ENCODE measurements at regions not wholly inside any gene's neighbourhood (a gene's known extent, or its start where the extent isn't known, plus 50 kb on each side); places are given as distances from the start of the nearest gene placed in this dataset.

DNA sequence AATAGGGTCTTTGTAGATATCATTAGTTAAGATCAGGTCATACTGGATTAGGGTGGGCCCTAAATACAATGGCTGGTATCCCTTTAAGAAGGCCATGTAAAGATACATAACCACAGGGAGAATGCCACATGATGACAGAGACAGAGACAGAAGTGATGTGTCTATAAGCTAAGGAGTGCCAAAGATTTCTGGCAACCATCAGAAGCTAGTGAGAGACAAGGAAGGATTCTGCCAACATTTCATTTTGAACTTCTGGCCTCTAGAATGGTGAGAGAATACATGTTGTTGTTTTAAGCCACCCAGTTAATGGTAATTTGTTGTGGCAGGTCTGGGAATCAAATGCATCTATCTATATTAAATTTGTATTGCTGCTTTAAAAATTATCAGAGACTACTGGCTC lies 185.5 kb upstream of the CYRIA start:
- ATAC-seq, result no peak
- H3K36me3 Mint-ChIP-seq (ENCODE audit: low read depth), result no peaks in the 10 kb centered on the region
- no peaks in the 10 kb centered on the region for H3K36me3 ChIP-seq (ENCODE audit: insufficient read depth)
- H3K27me3 Mint-ChIP-seq (ENCODE audit: insufficient read depth, low read depth, poor library complexity), result no peaks in the 10 kb centered on the region
- DNase-seq (ENCODE audit: low spot score), result no peak
- no peak overlapping the region for H3K4me2 ChIP-seq
- H3K27me3 ChIP-seq (ENCODE audit: insufficient read depth), result no peaks in the 10 kb centered on the region
- no peaks in the 10 kb centered on the region for H3F3A ChIP-seq (replicated peaks; ENCODE audit: low read depth)
- no peak overlapping the region for H3K4me3 ChIP-seq
- no peak overlapping the region for H3K4me3 Mint-ChIP-seq
- no peaks in the 10 kb centered on the region for H3K4me1 Mint-ChIP-seq
- peaks cover 5% of the 10 kb centered on the region; the same call in 1 of the 2 replicates for H3K9me2 ChIP-seq (ENCODE audit: insufficient read depth)
- H3K27ac ChIP-seq (ENCODE audit: low read depth), result no peak overlapping the region
- TF ChIP-seq, protein P1, sequence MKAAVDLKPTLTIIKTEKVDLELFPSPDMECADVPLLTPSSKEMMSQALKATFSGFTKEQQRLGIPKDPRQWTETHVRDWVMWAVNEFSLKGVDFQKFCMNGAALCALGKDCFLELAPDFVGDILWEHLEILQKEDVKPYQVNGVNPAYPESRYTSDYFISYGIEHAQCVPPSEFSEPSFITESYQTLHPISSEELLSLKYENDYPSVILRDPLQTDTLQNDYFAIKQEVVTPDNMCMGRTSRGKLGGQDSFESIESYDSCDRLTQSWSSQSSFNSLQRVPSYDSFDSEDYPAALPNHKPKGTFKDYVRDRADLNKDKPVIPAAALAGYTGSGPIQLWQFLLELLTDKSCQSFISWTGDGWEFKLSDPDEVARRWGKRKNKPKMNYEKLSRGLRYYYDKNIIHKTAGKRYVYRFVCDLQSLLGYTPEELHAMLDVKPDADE (IDR thresholded peaks at IDR 0.05), result no peak
- no peak for TF ChIP-seq CREB1 (CRISPR knock-in tag; IDR thresholded peaks at IDR 0.05; ENCODE audit: low read depth)
- TF ChIP-seq ZNF462 (CRISPR knock-in tag; IDR thresholded peaks at IDR 0.05), result no peak
- H3K27ac Mint-ChIP-seq, result no peak overlapping the region
- H3K79me2 ChIP-seq (replicated peaks; ENCODE audit: insufficient read depth), result no peaks in the 10 kb centered on the region
- no peaks in the 10 kb centered on the region for H4K20me1 ChIP-seq (replicated peaks; ENCODE audit: insufficient read depth)
- no peaks in the 10 kb centered on the region for H3K4me1 ChIP-seq (ENCODE audit: insufficient read depth)
- H3K9me3 Mint-ChIP-seq, result no peaks in the 10 kb centered on the region
- no peak overlapping the region for H2AFZ ChIP-seq

- no peak overlapping the region for H3K4me3 Mint-ChIP-seq
- Histone ChIP-seq H3K27ac (ENCODE audit: low read depth) (no peak overlapping the region), H3K36me3 (ENCODE audit: insufficient read depth) (no peaks in the 10 kb centered on the region), H3K27me3 (ENCODE audit: insufficient read depth) (no peaks in the 10 kb centered on the region), H3K79me2 (replicated peaks; ENCODE audit: insufficient read depth) (no peaks in the 10 kb centered on the region), H4K20me1 (replicated peaks; ENCODE audit: insufficient read depth) (no peaks in the 10 kb centered on the region), H3K9me2 (ENCODE audit: insufficient read depth) (peaks cover 9% of the 10 kb centered on the region), H3K4me2 (no peak overlapping the region), H3K4me1 (ENCODE audit: insufficient read depth) (no peaks in the 10 kb centered on the region), H3K4me3 (no peak overlapping the region), H2AFZ (no peak overlapping the region; the same call in 1 of the 2 replicates), H3F3A (replicated peaks; ENCODE audit: low read depth) (no peaks in the 10 kb centered on the region)
- H3K27me3 Mint-ChIP-seq (ENCODE audit: insufficient read depth, low read depth, poor library complexity), result peaks cover 4% of the 10 kb centered on the region
- ATAC-seq, result no peak
- no peak for DNase-seq (ENCODE audit: low spot score)
- no peak overlapping the region for H3K27ac Mint-ChIP-seq
- no peaks in the 10 kb centered on the region for H3K4me1 Mint-ChIP-seq
- H3K36me3 Mint-ChIP-seq (ENCODE audit: low read depth), result no peaks in the 10 kb centered on the region
- no peaks in the 10 kb centered on the region for H3K9me3 Mint-ChIP-seq
- TF ChIP-seq, protein P1 (IDR thresholded peaks at IDR 0.05), result no peak
Measured at GRCh38 chr2:16840496-16841172, 175.0 kb upstream of the CYRIA start.

Measured in GM23338 (cell line).